ENCODE measurements at regions not wholly inside any gene's neighbourhood (a gene's known extent, or its start where the extent isn't known, plus 50 kb on each side); places are given as distances from the start of the nearest gene placed in this dataset.

DNA sequence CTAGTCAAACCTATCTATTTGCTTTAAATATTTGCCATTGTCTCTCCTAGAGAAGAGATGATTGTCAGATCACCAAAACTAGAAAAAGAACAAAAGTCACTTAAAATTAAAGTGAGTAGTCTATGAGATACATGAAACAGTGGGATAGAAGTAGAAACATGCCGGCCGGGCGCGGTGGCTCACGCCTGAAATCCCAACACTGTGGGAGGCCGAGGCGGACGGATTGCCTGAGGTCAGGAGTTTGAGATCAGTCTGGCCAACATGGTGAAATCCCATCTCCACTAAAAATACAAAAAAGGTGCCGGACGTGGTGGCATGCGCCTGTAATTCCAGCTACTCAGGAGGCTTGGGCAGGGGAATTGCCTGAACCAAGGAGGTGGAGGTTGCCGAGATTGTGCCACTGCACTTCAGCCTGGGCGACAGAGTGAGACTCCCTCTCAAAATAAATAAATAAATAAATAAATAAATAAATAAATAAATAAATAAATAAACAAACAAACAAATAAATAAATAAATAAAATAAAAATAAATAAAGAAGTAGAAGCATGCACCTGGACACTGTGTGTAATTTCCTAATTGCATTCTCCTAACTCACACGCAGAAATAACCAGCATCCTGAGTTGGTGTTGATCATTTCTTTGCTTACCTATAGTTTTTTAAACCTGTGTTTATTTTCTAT is 299.5 kb downstream of the PDHA2 start:
- H3K4me3 ChIP-seq: no peak overlapping the region
- no peak for DNase-seq (ENCODE audit: low spot score)
- H3K27ac ChIP-seq: no peak overlapping the region
- TF ChIP-seq CTCF (IDR thresholded peaks at IDR 0.05): no peak

DNA sequence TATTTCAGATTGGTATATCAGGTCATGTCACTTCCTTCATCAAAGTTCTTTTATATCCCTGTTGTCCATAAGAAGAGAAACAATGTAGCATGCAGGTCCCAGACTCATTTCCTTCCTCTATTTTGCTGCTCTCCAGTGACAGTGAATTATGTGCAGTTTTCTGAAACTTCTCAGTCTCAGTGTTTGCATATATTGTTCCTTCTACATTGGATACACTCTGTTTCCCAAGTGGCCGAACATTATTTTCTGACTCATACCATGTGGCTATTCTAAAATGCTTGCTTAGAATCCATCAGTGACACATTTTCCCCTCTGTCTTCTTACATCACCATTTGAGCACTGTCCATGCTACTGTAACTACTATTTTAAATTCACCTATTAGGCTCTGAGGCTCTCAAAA is 305.7 kb downstream of the PDHA2 start:
- Histone ChIP-seq H3K27ac (no peak overlapping the region), H3K4me3 (no peak overlapping the region)
- DNase-seq (ENCODE audit: low spot score): no peak
- no peak for TF ChIP-seq CTCF (IDR thresholded peaks at IDR 0.05)

GRCh38 chr4:96146686-96147085 is 306.8 kb downstream of the PDHA2 start:
- Histone ChIP-seq H3K27ac (no peak overlapping the region), H3K4me3 (no peak overlapping the region)
- no peak for TF ChIP-seq CTCF (IDR thresholded peaks at IDR 0.05)
- no peak for DNase-seq (ENCODE audit: low spot score)

DNA sequence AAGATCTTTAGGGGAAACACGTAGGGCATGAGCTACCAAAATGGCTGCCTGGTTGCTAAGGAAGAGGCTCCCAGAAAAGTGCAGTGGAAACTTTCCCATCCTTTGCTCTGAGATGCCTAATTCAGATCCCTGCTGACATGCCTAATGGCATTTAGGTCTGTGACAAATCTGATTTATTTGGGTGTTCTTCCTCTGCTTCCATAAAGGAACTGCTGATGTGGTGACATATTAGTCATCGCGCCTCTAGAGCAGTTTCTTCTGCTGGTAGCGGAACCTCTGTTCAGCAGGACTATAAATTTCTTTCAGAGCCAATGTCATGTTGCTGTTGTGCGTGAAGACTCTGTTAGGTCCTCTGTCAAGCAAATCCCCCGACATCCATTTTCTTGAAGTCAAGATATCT is 310.0 kb downstream of the PDHA2 start:
- DNase-seq (ENCODE audit: low spot score): no peak
- H3K27ac ChIP-seq: no peak overlapping the region

DNA sequence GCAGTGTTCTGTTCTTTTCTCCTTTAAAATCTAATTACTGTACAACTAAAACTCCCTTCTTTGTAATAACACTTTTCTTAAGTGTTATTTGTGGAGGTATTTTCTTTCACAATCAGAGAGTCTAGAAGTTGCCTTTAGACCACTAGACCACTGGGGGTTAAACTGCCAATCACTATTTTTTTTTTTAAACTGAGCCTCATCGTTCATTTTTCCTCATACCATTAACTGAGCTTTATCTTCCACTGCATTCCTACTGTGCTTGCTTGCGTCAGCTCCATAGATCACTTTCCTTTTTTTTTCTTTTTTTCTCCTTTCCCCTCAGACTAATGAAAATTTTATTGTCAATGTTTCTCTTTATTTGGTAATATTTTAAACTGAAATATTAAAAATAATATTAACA is 310.6 kb downstream of the PDHA2 start:
- no peak for TF ChIP-seq CTCF (IDR thresholded peaks at IDR 0.05)
- DNase-seq (ENCODE audit: low spot score): no peak
- Histone ChIP-seq H3K4me3 (peak overlapping the region; percentile 27), H3K27ac (no peak overlapping the region)

More for the DNA sequence above, 310.0 kb downstream of the PDHA2 start:
- TF ChIP-seq CTCF (IDR thresholded peaks at IDR 0.05): no peak
- H3K4me3 ChIP-seq: peak overlapping the region; percentile 27

DNA sequence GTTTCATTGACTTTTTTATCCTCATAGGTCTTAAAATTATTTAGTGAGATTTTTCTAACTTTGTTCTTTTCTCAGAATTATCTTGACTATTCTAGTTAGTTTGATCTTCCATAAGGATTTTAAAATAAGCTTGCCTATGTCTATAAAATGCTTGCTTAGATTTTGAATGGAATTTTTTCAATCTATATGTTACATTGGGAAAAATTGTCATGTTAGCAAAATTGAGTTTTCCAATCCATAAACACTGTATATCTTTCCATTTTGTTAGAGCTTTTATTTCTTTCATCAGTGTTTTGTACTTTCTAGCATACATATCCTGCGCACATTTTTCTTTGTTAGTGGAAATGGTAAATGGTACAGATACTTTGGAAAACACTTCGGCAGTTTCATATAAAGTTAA is 312.9 kb downstream of the PDHA2 start:
- TF ChIP-seq CTCF (IDR thresholded peaks at IDR 0.05): no peak
- H3K4me3 ChIP-seq: no peak overlapping the region
- DNase-seq (ENCODE audit: low spot score): no peak
- no peak overlapping the region for H3K27ac ChIP-seq

DNA sequence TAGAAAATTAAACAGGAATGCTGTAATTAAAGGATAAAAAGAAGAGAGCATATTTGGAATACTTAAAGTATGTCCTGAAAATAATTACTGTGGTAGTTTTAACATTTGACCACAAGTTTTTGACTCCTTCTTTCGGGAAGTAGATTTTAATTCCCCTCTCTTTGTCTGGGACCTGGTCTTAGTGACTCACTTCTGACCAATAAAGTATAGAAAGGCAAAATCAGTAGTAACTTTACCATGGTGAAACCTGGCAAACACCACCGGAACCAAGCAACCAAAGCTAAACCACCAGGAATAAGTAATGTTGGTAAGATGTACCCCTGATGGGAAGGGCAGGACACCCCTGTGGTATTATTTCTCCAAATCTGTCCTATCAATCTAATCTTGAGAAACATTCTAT is 314.8 kb downstream of the PDHA2 start:
- no peak for DNase-seq (ENCODE audit: low spot score)
- H3K27ac ChIP-seq: no peak overlapping the region
- no peak for TF ChIP-seq CTCF (IDR thresholded peaks at IDR 0.05)
- H3K4me3 ChIP-seq: no peak overlapping the region

All from coronary artery (tissue), 2 donors.